CD14-positive monocyte (primary cell): ENCODE measurements at regions not wholly inside any gene's neighbourhood (a gene's known extent, or its start where the extent isn't known, plus 50 kb on each side); places are given as distances from the start of the nearest gene placed in this dataset.

Experiments
- DNase-seq, 3 donors: peaks; one replicate each; pipeline ENCODE4 v3.0.0-alpha.2; 2011 to 2022
- H2AFZ ChIP-seq: 2 replicates; pipeline ENCODE4 v1.6.0; 2012; ENCODE audit warnings: mild to moderate bottlenecking, low read depth, low read length, inconsistent platforms; ENCODE audit not compliant: insufficient read depth, poor library complexity, severe bottlenecking
- H3K27ac ChIP-seq, 2 donors: 1 replicate in 1 of 2; 2 replicates in 1 of 2; pipeline ENCODE4 v1.5.1; 2012 to 2013; ENCODE audit warnings: low read length in 2 of 2, control low read depth in 1 of 2, inconsistent platforms in 1 of 2, low read depth in 1 of 2, mild to moderate bottlenecking in 1 of 2
- H3K27me3 ChIP-seq, 2 donors: one replicate each; pipeline versions ENCODE4 v1.6.0 to v1.6.1; 2011 to 2013; ENCODE audit warnings: low read length in 2 of 2; ENCODE audit not compliant: control insufficient read depth in 2 of 2, insufficient read depth in 2 of 2
- H3K36me3 ChIP-seq, 2 donors: replicated peaks in 1 of 2; 1 replicate in 1 of 2; 2 replicates in 1 of 2; pipeline versions ENCODE4 v1.5.1 to v1.6.1; 2012 to 2013; ENCODE audit warnings: low read length in 2 of 2, control low read depth in 1 of 2, inconsistent platforms in 1 of 2, mild to moderate bottlenecking in 1 of 2; ENCODE audit not compliant: insufficient read depth in 2 of 2, control insufficient read depth in 1 of 2
- H3K4me1 ChIP-seq, 2 donors: 1 replicate in 1 of 2; 2 replicates in 1 of 2; pipeline versions ENCODE4 v1.5.1 to v1.6.1; 2012 to 2013; ENCODE audit warnings: low read length in 2 of 2, control low read depth in 1 of 2, inconsistent platforms in 1 of 2, mild to moderate bottlenecking in 1 of 2, moderate library complexity in 1 of 2; ENCODE audit not compliant: insufficient read depth in 2 of 2, control insufficient read depth in 1 of 2
- H3K4me2 ChIP-seq: replicated peaks from 2 replicates; pipeline ENCODE3; 2012; ENCODE audit warnings: low read length, moderate library complexity, mild to moderate bottlenecking; ENCODE audit not compliant: poor library complexity, severe bottlenecking; ENCODE audit errors: extremely low read depth
- H3K4me3 ChIP-seq, 3 experiments: fragments of 200-600 bp in 1 of 3; sonication (generic) in 1 of 3; replicated peaks in 1 of 3; 1 replicate in 2 of 3; 2 replicates in 1 of 3; pipeline ENCODE4 v1.5.1; 2011 to 2013; ENCODE audit warnings: low read length in 3 of 3, mild to moderate bottlenecking in 3 of 3, control low read depth in 2 of 3, low read depth in 2 of 3, inconsistent platforms in 1 of 3, moderate library complexity in 1 of 3
- H3K79me2 ChIP-seq: 2 replicates; pipeline ENCODE4 v1.6.0; 2012; ENCODE audit warnings: mild to moderate bottlenecking, control low read depth, inconsistent platforms, low read length, moderate library complexity; ENCODE audit not compliant: insufficient read depth
- H3K9ac ChIP-seq: 2 replicates; pipeline ENCODE4 v1.6.0; 2017; ENCODE audit warnings: low read length, mild to moderate bottlenecking; ENCODE audit not compliant: insufficient read depth, poor library complexity, severe bottlenecking
- H3K9me3 ChIP-seq, 2 donors: replicated peaks in 1 of 2; 1 replicate in 1 of 2; 2 replicates in 1 of 2; pipeline versions ENCODE4 v1.5.1 to v1.6.1; 2012 to 2013; ENCODE audit warnings: low read length in 2 of 2, control low read depth in 1 of 2; ENCODE audit not compliant: control insufficient read depth in 1 of 2, insufficient read depth in 1 of 2
- H4K20me1 ChIP-seq: 2 replicates; pipeline ENCODE4 v1.6.0; 2012; ENCODE audit warnings: mild to moderate bottlenecking, low read length, control low read depth, moderate library complexity; ENCODE audit not compliant: insufficient read depth
- H3K27ac Mint-ChIP-seq, 7 donors: one replicate each; pipeline ENCODE4 v1.8.0; 2020; ENCODE audit warnings: mild to moderate bottlenecking in 7 of 7, mixed read lengths in 7 of 7, moderate library complexity in 6 of 7, inconsistent platforms in 2 of 7
- H3K27me3 Mint-ChIP-seq, 3 donors: one replicate each; pipeline ENCODE4 v1.8.0; 2021 to 2022; ENCODE audit warnings: low read depth in 3 of 3, mild to moderate bottlenecking in 3 of 3, mixed read lengths in 3 of 3, moderate library complexity in 3 of 3, inconsistent platforms in 1 of 3
- H3K36me3 Mint-ChIP-seq, 2 donors: one replicate each; pipeline ENCODE4 v1.8.0; 2020; ENCODE audit warnings: mixed read lengths in 2 of 2, inconsistent platforms in 1 of 2, mild to moderate bottlenecking in 1 of 2
- H3K4me1 Mint-ChIP-seq: one replicate; pipeline ENCODE4 v1.8.0; 2020; ENCODE audit warnings: mild to moderate bottlenecking, mixed read lengths
- H3K4me3 Mint-ChIP-seq, 2 donors: one replicate each; pipeline ENCODE4 v1.8.0; 2020; ENCODE audit warnings: mild to moderate bottlenecking in 2 of 2, mixed read lengths in 2 of 2, moderate library complexity in 1 of 2
- H3K9me3 Mint-ChIP-seq, 7 donors: one replicate each; pipeline ENCODE4 v1.8.0; 2020 to 2022; ENCODE audit warnings: mixed read lengths in 7 of 7, mild to moderate bottlenecking in 6 of 7, moderate library complexity in 6 of 7, inconsistent platforms in 2 of 7
- WGBS: methylation state at CpG from one replicate; pipeline ENCODE4 v1.1.5; 2013; ENCODE audit warnings: missing lambda C conversion rate; ENCODE audit not compliant: insufficient coverage; 5-methylcytosine and 5-hydroxymethylcytosine counted together
- intact Hi-C, 2 donors: fragments of 100-400 bp; cut with micrococcal nuclease; formaldehyde crosslinking; loops; one replicate each; pipeline versions ENCODE4 v1.15.0 to v1.15.1; 2023
- TF ChIP-seq, protein P1 (sequence below): fragments of 200-600 bp; IDR thresholded peaks from one replicate; pipeline ENCODE4 v1.8.0; 2022; ENCODE audit warnings: antibody characterized with exemption, mild to moderate bottlenecking

DNA sequence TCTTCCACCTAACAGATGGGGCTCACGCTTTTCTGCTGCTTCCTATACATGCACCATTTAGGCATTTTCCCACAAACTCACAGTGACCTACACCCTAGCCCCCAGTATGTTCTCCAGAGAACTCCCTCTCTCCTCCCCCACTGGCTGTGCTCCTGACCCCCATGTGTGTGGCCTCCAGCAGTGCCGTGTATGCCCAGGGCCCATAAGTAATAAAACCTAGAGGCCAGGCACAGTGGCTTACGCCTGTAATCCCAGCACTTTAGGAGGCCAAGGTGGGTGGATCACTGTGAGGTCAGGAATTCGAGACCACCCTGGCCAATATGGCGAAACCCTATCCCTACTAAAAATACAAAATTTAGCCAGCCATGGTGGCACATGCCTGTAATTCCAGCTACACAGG lies 54.7 kb upstream of the NXT1 start:
- Mint-ChIP-seq H3K4me3 (no peak overlapping the region), H3K36me3 (no peaks in the 10 kb centered on the region), H3K27me3 (peaks cover 0 to 4% (median 2%) of the 10 kb centered on the region in 3 donors), H3K9me3 (peaks cover 0 to 3% (median 0%) of the 10 kb centered on the region in 7 donors), H3K4me1 (no peaks in the 10 kb centered on the region), H3K27ac (no peak overlapping the region)
- no peak for DNase-seq
- Histone ChIP-seq H3K4me2 (no peak overlapping the region), H4K20me1 (no peaks in the 10 kb centered on the region), H3K36me3 (no peaks in the 10 kb centered on the region), H3K79me2 (no peaks in the 10 kb centered on the region), H3K9ac (no peak overlapping the region), H3K27ac (no peak overlapping the region), H3K4me1 (no peaks in the 10 kb centered on the region), H3K4me3 (no peak overlapping the region), H3K27me3 (no peaks in the 10 kb centered on the region), H3K9me3 (no peaks in the 10 kb centered on the region), H2AFZ (no peak overlapping the region)
- intact Hi-C loops = no loop called here
- TF ChIP-seq, protein P1, sequence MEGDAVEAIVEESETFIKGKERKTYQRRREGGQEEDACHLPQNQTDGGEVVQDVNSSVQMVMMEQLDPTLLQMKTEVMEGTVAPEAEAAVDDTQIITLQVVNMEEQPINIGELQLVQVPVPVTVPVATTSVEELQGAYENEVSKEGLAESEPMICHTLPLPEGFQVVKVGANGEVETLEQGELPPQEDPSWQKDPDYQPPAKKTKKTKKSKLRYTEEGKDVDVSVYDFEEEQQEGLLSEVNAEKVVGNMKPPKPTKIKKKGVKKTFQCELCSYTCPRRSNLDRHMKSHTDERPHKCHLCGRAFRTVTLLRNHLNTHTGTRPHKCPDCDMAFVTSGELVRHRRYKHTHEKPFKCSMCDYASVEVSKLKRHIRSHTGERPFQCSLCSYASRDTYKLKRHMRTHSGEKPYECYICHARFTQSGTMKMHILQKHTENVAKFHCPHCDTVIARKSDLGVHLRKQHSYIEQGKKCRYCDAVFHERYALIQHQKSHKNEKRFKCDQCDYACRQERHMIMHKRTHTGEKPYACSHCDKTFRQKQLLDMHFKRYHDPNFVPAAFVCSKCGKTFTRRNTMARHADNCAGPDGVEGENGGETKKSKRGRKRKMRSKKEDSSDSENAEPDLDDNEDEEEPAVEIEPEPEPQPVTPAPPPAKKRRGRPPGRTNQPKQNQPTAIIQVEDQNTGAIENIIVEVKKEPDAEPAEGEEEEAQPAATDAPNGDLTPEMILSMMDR = no peak
- WGBS = 97% methylated on average over 3 of the region's 5 CpGs

DNA sequence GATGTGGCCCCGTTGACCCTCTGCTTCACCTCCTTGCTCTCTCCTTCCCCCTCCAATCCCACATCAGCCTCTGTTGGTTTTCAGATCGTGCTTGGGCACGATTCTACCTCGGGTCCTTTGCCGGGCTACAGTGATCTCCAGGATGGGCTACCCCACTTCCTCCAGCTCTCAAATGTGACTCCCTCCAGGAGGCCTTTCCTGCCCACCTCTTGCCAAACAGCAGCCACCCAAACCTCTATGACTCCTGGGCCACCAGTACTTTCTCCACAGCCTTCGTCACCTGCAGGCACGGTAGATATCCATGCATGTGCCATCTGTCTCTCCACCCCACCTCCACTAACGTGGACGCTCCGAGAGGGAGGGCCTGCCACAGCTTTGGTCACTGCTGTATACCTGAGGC lies 55.9 kb upstream of the NXT1 start:
- H3K27me3 ChIP-seq = no peaks in the 10 kb centered on the region
- no peaks in the 10 kb centered on the region for H3K4me1 ChIP-seq
- peaks cover under 1% of the 10 kb centered on the region for H3K4me1 Mint-ChIP-seq
- peaks cover 0 to 5% (median 4%) of the 10 kb centered on the region in 3 donors for H3K27me3 Mint-ChIP-seq
- no peak for DNase-seq
- no peak overlapping the region for H3K27ac ChIP-seq
- H3K4me3 Mint-ChIP-seq = no peak overlapping the region
- no peaks in the 10 kb centered on the region for H3K79me2 ChIP-seq
- H3K9ac ChIP-seq = no peak overlapping the region
- no peaks in the 10 kb centered on the region for H4K20me1 ChIP-seq
- H3K9me3 ChIP-seq = no peaks in the 10 kb centered on the region
- intact Hi-C loops = no loop called here
- 96% methylated on average over 7 of the region's 10 CpGs for WGBS
- H3K4me2 ChIP-seq = no peak overlapping the region
- H3K4me3 ChIP-seq = no peak overlapping the region
- TF ChIP-seq, protein P1 = no peak
- no peaks in the 10 kb centered on the region for H3K36me3 ChIP-seq
- H3K27ac Mint-ChIP-seq = no peak overlapping the region
- peaks cover 0 to 1% (median 0%) of the 10 kb centered on the region in 7 donors for H3K9me3 Mint-ChIP-seq
- no peak overlapping the region for H2AFZ ChIP-seq
- no peaks in the 10 kb centered on the region for H3K36me3 Mint-ChIP-seq
